Liver (tissue), 8 donors: ENCODE measurements at regions not wholly inside any gene's neighbourhood (a gene's known extent, or its start where the extent isn't known, plus 50 kb on each side); places are given as distances from the start of the nearest gene placed in this dataset.

Experiments used
- DNase-seq: peaks from one replicate; pipeline ENCODE4 v3.0.0-alpha.2; 2017; ENCODE audit warnings: low spot score
- H3K27ac ChIP-seq, 2 donors: one replicate each; pipeline ENCODE4 v1.7.0; 2013; ENCODE audit warnings: inconsistent platforms in 2 of 2, low read length in 2 of 2, control low read depth in 1 of 2, low read depth in 1 of 2, mild to moderate bottlenecking in 1 of 2
- H3K27me3 ChIP-seq, 4 donors: one replicate each; pipeline versions ENCODE4 v1.6.1 to v1.7.0; 2013; ENCODE audit warnings: low read length in 3 of 4, inconsistent platforms in 1 of 4, mild to moderate bottlenecking in 1 of 4, moderate library complexity in 1 of 4; ENCODE audit not compliant: control insufficient read depth in 4 of 4, insufficient read depth in 4 of 4
- H3K36me3 ChIP-seq, 4 donors: one replicate each; pipeline versions ENCODE4 v1.6.1 to v1.7.0; 2013; ENCODE audit warnings: low read length in 3 of 4, mild to moderate bottlenecking in 3 of 4, low read depth in 1 of 4, moderate library complexity in 1 of 4; ENCODE audit not compliant: control insufficient read depth in 4 of 4, insufficient read depth in 3 of 4
- H3K4me1 ChIP-seq, 4 donors: one replicate each; pipeline versions ENCODE4 v1.6.1 to v1.7.0; 2013; ENCODE audit warnings: low read length in 3 of 4, mild to moderate bottlenecking in 3 of 4, moderate library complexity in 1 of 4; ENCODE audit not compliant: control insufficient read depth in 4 of 4, insufficient read depth in 4 of 4
- H3K4me3 ChIP-seq, 3 donors: one replicate each; pipeline versions ENCODE4 v1.6.1 to v1.7.0; 2013; ENCODE audit warnings: low read length in 3 of 3, control low read depth in 1 of 3, low read depth in 1 of 3, mild to moderate bottlenecking in 1 of 3
- H3K9ac ChIP-seq, 2 donors: one replicate each; pipeline ENCODE4 v1.7.0; 2013; ENCODE audit warnings: low read length in 2 of 2, mild to moderate bottlenecking in 2 of 2, moderate library complexity in 2 of 2, control low read depth in 1 of 2, low read depth in 1 of 2
- H3K9me3 ChIP-seq, 4 donors: one replicate each; pipeline versions ENCODE4 v1.6.1 to v1.7.0; 2013; ENCODE audit warnings: low read length in 3 of 4; ENCODE audit not compliant: control insufficient read depth in 4 of 4
- ATF3 ChIP-seq: IDR thresholded peaks from 2 replicates; pipeline ENCODE4 v1.6.1; 2016; ENCODE audit warnings: antibody characterized with exemption
- CTCF ChIP-seq: fragments of 150-350 bp; IDR thresholded peaks from 2 replicates; pipeline ENCODE4 v1.5.1; 2017; ENCODE audit warnings: improper control_type of control experiment, low read depth, low read length; ENCODE audit not compliant: missing input control
- EGR1 ChIP-seq, 2 donors: IDR thresholded peaks; 2 replicates each; pipeline ENCODE4 v1.6.1; 2016 to 2018; ENCODE audit warnings: antibody characterized with exemption in 2 of 2, low read depth in 2 of 2
- FOXA1 ChIP-seq: IDR thresholded peaks from 2 replicates; pipeline ENCODE4 v1.6.1; 2016; ENCODE audit warnings: antibody characterized with exemption
- FOXA2 ChIP-seq: IDR thresholded peaks from 2 replicates; pipeline ENCODE4 v1.6.1; 2016; ENCODE audit warnings: antibody characterized with exemption
- GABPA ChIP-seq, 2 donors: IDR thresholded peaks in 1 of 2; conservative IDR thresholded peaks in 1 of 2; 2 replicates each; pipeline ENCODE4 v1.6.1; 2016; ENCODE audit warnings: antibody characterized with exemption in 2 of 2, mild to moderate bottlenecking in 1 of 2, moderate library complexity in 1 of 2
- HNF4A ChIP-seq, 2 donors: conservative IDR thresholded peaks; 2 replicates each; pipeline ENCODE4 v1.6.1; 2016; ENCODE audit warnings: antibody characterized with exemption in 2 of 2, mild to moderate bottlenecking in 2 of 2
- HNF4G ChIP-seq: IDR thresholded peaks from 2 replicates; pipeline ENCODE4 v1.6.1; 2016; ENCODE audit warnings: antibody characterized with exemption
- JUND ChIP-seq, 2 donors: IDR thresholded peaks; 2 replicates each; pipeline ENCODE4 v1.6.1; 2016; ENCODE audit warnings: antibody characterized with exemption in 2 of 2
- MAX ChIP-seq: IDR thresholded peaks from 2 replicates; pipeline ENCODE4 v1.6.1; 2016; ENCODE audit warnings: antibody characterized with exemption
- NR2F2 ChIP-seq: IDR thresholded peaks from 2 replicates; pipeline ENCODE4 v1.6.1; 2016; ENCODE audit warnings: antibody characterized with exemption
- RAD21 ChIP-seq, 2 donors: IDR thresholded peaks; 2 replicates each; pipeline ENCODE4 v1.6.1; 2016; ENCODE audit warnings: antibody characterized with exemption in 2 of 2, mild to moderate bottlenecking in 2 of 2
- RXRA ChIP-seq, 2 donors: IDR thresholded peaks; 2 replicates each; pipeline ENCODE4 v1.6.1; 2017 to 2018; ENCODE audit warnings: antibody characterized with exemption in 2 of 2, mild to moderate bottlenecking in 1 of 2
- SP1 ChIP-seq: IDR thresholded peaks from 2 replicates; pipeline ENCODE4 v1.6.1; 2018; ENCODE audit warnings: antibody characterized with exemption, mild to moderate bottlenecking
- TAF1 ChIP-seq: conservative IDR thresholded peaks from 2 replicates; pipeline ENCODE4 v1.6.1; 2016; ENCODE audit warnings: antibody characterized with exemption, mild to moderate bottlenecking
- YY1 ChIP-seq: IDR thresholded peaks from 2 replicates; pipeline ENCODE4 v1.6.1; 2016; ENCODE audit warnings: antibody characterized with exemption, mild to moderate bottlenecking
- ZBTB33 ChIP-seq: IDR thresholded peaks from 2 replicates; pipeline ENCODE4 v1.6.1; 2016; ENCODE audit warnings: antibody characterized with exemption
- WGBS: extraction: QIAGEN DNeasy Blood & Tissue Kit; methylation state at CpG from one replicate; pipeline ENCODE4 v1.1.7; 2013; 5-methylcytosine and 5-hydroxymethylcytosine counted together
- donor health status: healthy.
- donor health status: healthy.
- donor health status: healthy.
- donor health status: healthy.
- donor health status: healthy.

- WGBS, result 92% methylated on average over 4 of the region's 4 CpGs
- H3K4me1 ChIP-seq, result peaks cover 3 to 7% (median 7%) of the 10 kb centered on the region in 4 donors
- TF ChIP-seq ATF3 (no peak), TAF1 (no peak), HNF4G (no peak), NR2F2 (no peak), GABPA (IDR thresholded peaks at IDR 0.05 in 1 of 2, conservative IDR thresholded peaks at IDR 0.05 in 1 of 2) (no peak)
- H3K27ac ChIP-seq, result no peak overlapping the region
- DNase-seq, result no peak
- no peaks in the 10 kb centered on the region for H3K27me3 ChIP-seq
- no peak overlapping the region for H3K9ac ChIP-seq
- H3K36me3 ChIP-seq, result no peaks in the 10 kb centered on the region
- no peaks in the 10 kb centered on the region for H3K9me3 ChIP-seq
- H3K4me3 ChIP-seq, result no peak overlapping the region
These were observed 75.2 kb upstream of the WNT11 start for GRCh38 chr11:76281558-76281906.

- no peak for TF ChIP-seq EGR1 (IDR thresholded peaks at IDR 0.05; ENCODE audit: low read depth in 2 of 2)
- no peak for TF ChIP-seq FOXA2
- TF ChIP-seq CTCF, result no peak
- TF ChIP-seq RXRA (IDR thresholded peaks at IDR 0.05), result no peak
- no peak for TF ChIP-seq HNF4A (conservative IDR thresholded peaks at IDR 0.05)
- no peak for TF ChIP-seq ATF3
- Histone ChIP-seq H3K36me3 (no peaks in the 10 kb centered on the region), H3K4me1 (peaks cover 4 to 12% (median 8%) of the 10 kb centered on the region in 4 donors), H3K27me3 (no peaks in the 10 kb centered on the region), H3K9me3 (no peaks in the 10 kb centered on the region), H3K27ac (no peak overlapping the region), H3K4me3 (no peak overlapping the region), H3K9ac (no peak overlapping the region)
- DNase-seq, result no peak
- 92% methylated on average over 15 of the region's 15 CpGs for WGBS
These were observed 74.7 kb upstream of the WNT11 start for GRCh38 chr11:76280882-76281557.

- Histone ChIP-seq H3K4me3 (no peak overlapping the region), H3K27ac (no peak overlapping the region), H3K27me3 (no peaks in the 10 kb centered on the region), H3K4me1 (peaks cover 4 to 14% (median 8%) of the 10 kb centered on the region in 4 donors), H3K9ac (no peak overlapping the region), H3K9me3 (peaks cover 0 to under 1% (median 0%) of the 10 kb centered on the region in 4 donors), H3K36me3 (no peaks in the 10 kb centered on the region)
- 92% methylated on average over 16 of the region's 16 CpGs for WGBS
- no peak for TF ChIP-seq CTCF
- TF ChIP-seq JUND (IDR thresholded peaks at IDR 0.05), result no peak
- TF ChIP-seq TAF1, result no peak
- no peak for TF ChIP-seq YY1
- no peak for TF ChIP-seq HNF4G
- no peak for TF ChIP-seq RXRA (IDR thresholded peaks at IDR 0.05)
- TF ChIP-seq RAD21 (IDR thresholded peaks at IDR 0.05), result no peak
- TF ChIP-seq ATF3, result no peak
- no peak for TF ChIP-seq SP1
- no peak for TF ChIP-seq NR2F2
- TF ChIP-seq FOXA2, result no peak
- TF ChIP-seq FOXA1, result no peak
- no peak for TF ChIP-seq ZBTB33
- TF ChIP-seq MAX, result no peak
- no peak for TF ChIP-seq EGR1 (IDR thresholded peaks at IDR 0.05; ENCODE audit: low read depth in 2 of 2)
- no peak for TF ChIP-seq GABPA (IDR thresholded peaks at IDR 0.05 in 1 of 2, conservative IDR thresholded peaks at IDR 0.05 in 1 of 2)
- no peak for DNase-seq
These were observed 74.0 kb upstream of the WNT11 start for GRCh38 chr11:76280151-76280881.
